ENCODE measurements at regions not wholly inside any gene's neighbourhood (a gene's known extent, or its start where the extent isn't known, plus 50 kb on each side); places are given as distances from the start of the nearest gene placed in this dataset.

GRCh38 chr5:6256901-6257300, 121.4 kb downstream of the MED10 start:
- TF ChIP-seq EZH2phosphoT487 (IDR thresholded peaks at IDR 0.05; ENCODE audit: insufficient read depth, low read depth) (no peak), EZH2 (IDR thresholded peaks at IDR 0.05; ENCODE audit: insufficient read depth, poor library complexity, severe bottlenecking) (no peak)

Measured in GM23248 (cell line).